ENCODE measurements at regions not wholly inside any gene's neighbourhood (a gene's known extent, or its start where the extent isn't known, plus 50 kb on each side); places are given as distances from the start of the nearest gene placed in this dataset.

DNA sequence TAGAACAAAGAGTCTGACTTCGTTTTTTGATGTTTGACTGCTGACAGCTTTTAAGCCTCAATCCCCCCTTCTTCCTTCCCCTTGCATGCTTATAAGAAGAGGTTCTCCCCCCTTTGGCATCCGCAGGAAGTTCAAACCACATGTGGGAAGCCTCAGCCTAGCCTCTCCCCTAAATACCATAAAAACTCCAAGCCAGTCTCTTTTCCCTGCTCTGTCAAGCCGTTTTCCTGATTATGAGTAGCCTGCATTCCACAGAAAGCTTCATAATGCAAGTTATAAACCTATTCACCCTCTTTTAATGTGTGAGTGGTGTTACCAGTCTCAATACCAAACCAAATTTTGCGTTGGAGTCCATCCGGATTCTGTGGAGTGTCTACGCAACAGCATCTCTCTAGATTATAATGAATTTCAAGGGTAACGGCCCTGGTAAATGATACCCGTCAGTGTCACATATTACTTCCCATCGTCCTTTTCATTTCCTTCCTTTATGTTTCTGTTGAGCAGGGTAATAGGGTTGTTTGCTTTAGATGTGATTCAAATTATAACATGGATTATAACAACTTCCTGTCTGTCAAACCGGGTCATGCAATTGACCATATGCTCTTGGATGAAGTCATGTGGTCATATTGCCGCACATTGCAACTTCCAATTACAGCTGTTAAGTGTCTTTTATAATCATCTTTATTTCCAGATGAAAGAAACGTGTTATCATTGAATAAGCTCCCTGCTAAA, 717.5 kb downstream of the RWDD3 start:
- 29 to 51% methylated on average over 12 of the region's 12 CpGs for WGBS, 2 donors
- no peak overlapping the region for H3K27ac ChIP-seq
- no peak overlapping the region for H3K4me3 ChIP-seq
- no peaks in the 10 kb centered on the region for H3K27me3 ChIP-seq
- H3K4me1 ChIP-seq, result peaks cover 0 to 36% (median 5%) of the 10 kb centered on the region in 4 donors
- no peaks in the 10 kb centered on the region for H3K9me3 ChIP-seq
- intact Hi-C loops (cut with DNase I), result no loop called here
- H3K36me3 ChIP-seq, result no peaks in the 10 kb centered on the region
- TF ChIP-seq, protein P1, sequence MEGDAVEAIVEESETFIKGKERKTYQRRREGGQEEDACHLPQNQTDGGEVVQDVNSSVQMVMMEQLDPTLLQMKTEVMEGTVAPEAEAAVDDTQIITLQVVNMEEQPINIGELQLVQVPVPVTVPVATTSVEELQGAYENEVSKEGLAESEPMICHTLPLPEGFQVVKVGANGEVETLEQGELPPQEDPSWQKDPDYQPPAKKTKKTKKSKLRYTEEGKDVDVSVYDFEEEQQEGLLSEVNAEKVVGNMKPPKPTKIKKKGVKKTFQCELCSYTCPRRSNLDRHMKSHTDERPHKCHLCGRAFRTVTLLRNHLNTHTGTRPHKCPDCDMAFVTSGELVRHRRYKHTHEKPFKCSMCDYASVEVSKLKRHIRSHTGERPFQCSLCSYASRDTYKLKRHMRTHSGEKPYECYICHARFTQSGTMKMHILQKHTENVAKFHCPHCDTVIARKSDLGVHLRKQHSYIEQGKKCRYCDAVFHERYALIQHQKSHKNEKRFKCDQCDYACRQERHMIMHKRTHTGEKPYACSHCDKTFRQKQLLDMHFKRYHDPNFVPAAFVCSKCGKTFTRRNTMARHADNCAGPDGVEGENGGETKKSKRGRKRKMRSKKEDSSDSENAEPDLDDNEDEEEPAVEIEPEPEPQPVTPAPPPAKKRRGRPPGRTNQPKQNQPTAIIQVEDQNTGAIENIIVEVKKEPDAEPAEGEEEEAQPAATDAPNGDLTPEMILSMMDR (IDR thresholded peaks at IDR 0.05), result no peak
- no peak for TF ChIP-seq POLR2AphosphoS5 (IDR thresholded peaks at IDR 0.05)
- TF ChIP-seq POLR2A (IDR thresholded peaks at IDR 0.05), result no peak
- no peak for TF ChIP-seq EP300 (IDR thresholded peaks at IDR 0.05)
- no peak for DNase-seq

DNA sequence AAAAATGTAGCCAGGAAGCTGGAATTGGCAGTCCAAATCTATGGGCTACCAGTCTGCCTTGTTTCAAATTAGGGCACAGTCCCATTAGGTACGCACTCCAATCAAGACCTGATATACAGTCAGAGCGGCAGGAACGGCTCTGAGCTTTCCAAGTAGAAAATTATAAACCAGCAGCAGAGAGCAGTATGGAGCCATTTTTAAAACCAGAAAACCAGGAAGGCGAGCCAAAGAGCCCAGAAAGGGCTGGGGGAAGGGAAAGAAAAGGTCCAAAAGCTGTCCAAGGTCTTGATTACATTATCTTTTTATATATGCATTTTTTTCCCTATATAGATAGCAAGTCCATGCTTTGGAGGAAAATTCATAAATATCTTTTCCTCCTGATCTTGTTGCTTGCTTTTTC, 719.0 kb downstream of the RWDD3 start:
- no peaks in the 10 kb centered on the region for H3K27me3 ChIP-seq
- intact Hi-C loops (cut with DNase I), result no loop called here
- no peak for TF ChIP-seq POLR2A (IDR thresholded peaks at IDR 0.05)
- TF ChIP-seq, protein P1 (IDR thresholded peaks at IDR 0.05), result peak in 2 of 4 experiments; percentile 24
- no peak for TF ChIP-seq POLR2AphosphoS5 (IDR thresholded peaks at IDR 0.05)
- H3K9me3 ChIP-seq, result no peaks in the 10 kb centered on the region
- peaks cover 0 to 45% (median 6%) of the 10 kb centered on the region in 4 donors for H3K4me1 ChIP-seq
- DNase-seq, result no peak
- H3K27ac ChIP-seq, result no peak overlapping the region
- H3K36me3 ChIP-seq, result no peaks in the 10 kb centered on the region
- H3K4me3 ChIP-seq, result no peak overlapping the region
- WGBS, 2 donors, result 21 to 23% methylated on average over 4 of the region's 4 CpGs

DNA sequence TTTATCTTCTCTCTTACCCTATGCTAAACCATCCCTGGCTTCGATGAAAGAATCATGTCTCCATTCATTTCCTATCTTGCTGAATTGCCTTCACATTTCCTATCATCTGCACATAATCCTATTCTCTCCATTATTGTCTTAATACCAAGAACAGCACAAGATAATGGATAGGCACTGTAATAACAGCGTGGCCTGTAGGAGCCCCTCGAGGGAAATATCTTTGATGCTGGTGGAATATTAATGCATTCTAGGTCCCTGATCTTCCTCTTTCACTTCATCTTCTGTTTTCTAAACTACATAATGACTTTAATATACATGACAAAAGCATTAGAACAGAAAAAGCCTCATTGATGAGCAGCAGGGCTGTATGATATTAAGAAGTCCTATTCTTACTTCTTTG, 720.6 kb downstream of the RWDD3 start:
- Histone ChIP-seq H3K4me1 (peaks cover 0 to 39% (median 6%) of the 10 kb centered on the region in 4 donors), H3K27ac (no peak overlapping the region), H3K36me3 (no peaks in the 10 kb centered on the region), H3K4me3 (no peak overlapping the region), H3K9me3 (no peaks in the 10 kb centered on the region), H3K27me3 (no peaks in the 10 kb centered on the region)
- 87 to 92% methylated on average over 3 of the region's 3 CpGs for WGBS, 2 donors
- no peak for DNase-seq
- no peak for TF ChIP-seq POLR2A (IDR thresholded peaks at IDR 0.05)
- TF ChIP-seq EP300 (IDR thresholded peaks at IDR 0.05), result no peak
- no peak for TF ChIP-seq POLR2AphosphoS5 (IDR thresholded peaks at IDR 0.05)
- TF ChIP-seq, protein P1 (IDR thresholded peaks at IDR 0.05), result no peak
- intact Hi-C loops (cut with DNase I), result no loop called here

DNA sequence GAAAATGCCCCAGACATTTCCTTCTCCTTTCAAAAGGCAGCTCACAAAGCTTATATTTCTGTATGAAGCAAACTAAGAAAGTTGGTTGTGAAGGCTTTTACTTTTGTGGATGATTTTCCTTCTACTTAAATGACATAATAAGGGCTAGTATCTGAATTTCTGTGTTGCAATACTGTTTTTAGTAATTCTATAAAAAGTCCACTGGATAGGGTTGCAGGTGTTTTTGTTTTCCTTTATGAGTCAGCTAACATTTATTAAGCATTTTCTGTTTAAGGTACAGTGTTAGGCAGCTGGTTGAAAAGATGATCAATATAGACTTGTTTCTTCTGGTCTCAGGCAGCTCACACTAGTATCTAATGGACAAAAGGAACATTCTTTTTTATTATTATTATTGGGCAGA, 722.2 kb downstream of the RWDD3 start:
- Histone ChIP-seq H3K4me3 (no peak overlapping the region), H3K4me1 (peaks cover 0 to 28% (median 6%) of the 10 kb centered on the region in 4 donors), H3K27me3 (no peaks in the 10 kb centered on the region), H3K36me3 (no peaks in the 10 kb centered on the region), H3K9me3 (no peaks in the 10 kb centered on the region), H3K27ac (no peak overlapping the region)
- no peak for DNase-seq
- TF ChIP-seq, protein P1 (IDR thresholded peaks at IDR 0.05), result no peak
- TF ChIP-seq POLR2A (IDR thresholded peaks at IDR 0.05) (no peak), POLR2AphosphoS5 (IDR thresholded peaks at IDR 0.05) (no peak), EP300 (IDR thresholded peaks at IDR 0.05) (no peak)
- intact Hi-C loops (cut with DNase I), result no loop called here

DNA sequence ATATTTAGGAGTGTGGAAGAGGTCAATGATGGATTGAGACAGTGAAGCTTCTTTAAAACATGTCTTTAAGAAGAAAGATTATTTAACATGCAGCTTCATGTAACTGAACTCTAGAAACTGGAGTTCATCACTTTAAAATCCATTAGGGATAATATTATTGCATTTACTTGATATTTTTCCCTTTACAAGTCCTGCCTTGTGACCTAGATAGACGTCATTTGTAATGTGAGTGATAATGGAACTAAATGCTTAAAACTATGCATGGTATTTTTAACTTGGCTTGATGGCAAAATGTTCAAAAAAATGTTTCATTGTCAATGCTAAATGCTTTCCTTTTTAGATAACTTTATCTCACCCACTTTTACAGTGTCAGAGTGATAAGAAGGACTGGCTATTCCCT, 723.7 kb downstream of the RWDD3 start:
- TF ChIP-seq POLR2AphosphoS5 (IDR thresholded peaks at IDR 0.05), result no peak
- TF ChIP-seq, protein P1 (IDR thresholded peaks at IDR 0.05), result no peak
- no peak for TF ChIP-seq EP300 (IDR thresholded peaks at IDR 0.05)
- no peak for TF ChIP-seq POLR2A (IDR thresholded peaks at IDR 0.05)
- Histone ChIP-seq H3K4me3 (no peak overlapping the region), H3K27me3 (no peaks in the 10 kb centered on the region), H3K36me3 (no peaks in the 10 kb centered on the region), H3K4me1 (peaks cover 0 to 23% (median 6%) of the 10 kb centered on the region in 4 donors), H3K27ac (no peak overlapping the region), H3K9me3 (no peaks in the 10 kb centered on the region)
- intact Hi-C loops (cut with DNase I), result no loop called here
- WGBS, 2 donors, result 55 to 60% methylated on average over 1 of the region's 1 CpG
- no peak for DNase-seq

Data from sigmoid colon (tissue), 6 donors.